ENCODE measurements at regions not wholly inside any gene's neighbourhood (a gene's known extent, or its start where the extent isn't known, plus 50 kb on each side); places are given as distances from the start of the nearest gene placed in this dataset.

- 84 to 96% methylated on average over 8 of the region's 8 CpGs for WGBS, 2 donors
- no peak for DNase-seq
- no peaks in the 10 kb centered on the region for H3K36me3 ChIP-seq
- TF ChIP-seq POLR2A (IDR thresholded peaks at IDR 0.05), result no peak
- TF ChIP-seq, protein P1, sequence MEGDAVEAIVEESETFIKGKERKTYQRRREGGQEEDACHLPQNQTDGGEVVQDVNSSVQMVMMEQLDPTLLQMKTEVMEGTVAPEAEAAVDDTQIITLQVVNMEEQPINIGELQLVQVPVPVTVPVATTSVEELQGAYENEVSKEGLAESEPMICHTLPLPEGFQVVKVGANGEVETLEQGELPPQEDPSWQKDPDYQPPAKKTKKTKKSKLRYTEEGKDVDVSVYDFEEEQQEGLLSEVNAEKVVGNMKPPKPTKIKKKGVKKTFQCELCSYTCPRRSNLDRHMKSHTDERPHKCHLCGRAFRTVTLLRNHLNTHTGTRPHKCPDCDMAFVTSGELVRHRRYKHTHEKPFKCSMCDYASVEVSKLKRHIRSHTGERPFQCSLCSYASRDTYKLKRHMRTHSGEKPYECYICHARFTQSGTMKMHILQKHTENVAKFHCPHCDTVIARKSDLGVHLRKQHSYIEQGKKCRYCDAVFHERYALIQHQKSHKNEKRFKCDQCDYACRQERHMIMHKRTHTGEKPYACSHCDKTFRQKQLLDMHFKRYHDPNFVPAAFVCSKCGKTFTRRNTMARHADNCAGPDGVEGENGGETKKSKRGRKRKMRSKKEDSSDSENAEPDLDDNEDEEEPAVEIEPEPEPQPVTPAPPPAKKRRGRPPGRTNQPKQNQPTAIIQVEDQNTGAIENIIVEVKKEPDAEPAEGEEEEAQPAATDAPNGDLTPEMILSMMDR (IDR thresholded peaks at IDR 0.05), result no peak
- H3K4me3 ChIP-seq, result no peak overlapping the region
- intact Hi-C loops (cut with DNase I), result no loop called here
- H3K27me3 ChIP-seq, result no peaks in the 10 kb centered on the region
- no peaks in the 10 kb centered on the region for H3K4me1 ChIP-seq
- no peak overlapping the region for H3K27ac ChIP-seq
- no peaks in the 10 kb centered on the region for H3K9me3 ChIP-seq
Measured at GRCh38 chr9:31028137-31028536, 1356.3 kb upstream of the ACO1 start.

GRCh38 chr9:31030741-31031202, 1353.7 kb upstream of the ACO1 start:
- WGBS, 2 donors, result 10 to 12% methylated on average over 6 of the region's 6 CpGs
- Histone ChIP-seq H3K9me3 (no peaks in the 10 kb centered on the region), H3K4me3 (peak overlapping the region in 1 of 4 donors; percentile 2), H3K36me3 (no peaks in the 10 kb centered on the region), H3K27ac (no peak overlapping the region), H3K4me1 (no peaks in the 10 kb centered on the region), H3K27me3 (no peaks in the 10 kb centered on the region)
- TF ChIP-seq POLR2A (IDR thresholded peaks at IDR 0.05), result no peak
- TF ChIP-seq, protein P1 (IDR thresholded peaks at IDR 0.05), result no peak
- intact Hi-C loops (cut with DNase I), result no loop called here
- DNase-seq, result no peak

DNA sequence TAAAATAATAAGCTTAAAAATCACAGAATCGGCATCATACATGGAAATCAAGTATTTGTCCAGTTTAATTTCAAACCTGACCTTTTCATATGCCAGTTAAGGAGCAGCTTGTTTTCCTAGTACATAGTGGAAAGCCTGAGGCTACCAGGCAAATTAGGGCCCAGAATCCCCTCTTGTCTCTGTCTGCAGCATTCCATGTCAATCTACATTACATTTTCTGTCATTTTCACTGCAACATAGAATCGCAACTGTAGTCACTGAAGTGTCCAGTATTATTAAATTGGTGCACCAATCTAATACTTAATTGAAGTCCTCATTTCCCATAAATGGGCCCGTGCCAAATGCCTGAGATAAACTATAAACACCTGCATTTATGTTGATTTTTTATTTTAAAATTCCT, 1352.2 kb upstream of the ACO1 start:
- H3K4me3 ChIP-seq, result no peak overlapping the region
- no peaks in the 10 kb centered on the region for H3K9me3 ChIP-seq
- no peaks in the 10 kb centered on the region for H3K36me3 ChIP-seq
- no peaks in the 10 kb centered on the region for H3K4me1 ChIP-seq
- H3K27ac ChIP-seq, result no peak overlapping the region
- no peak for DNase-seq
- intact Hi-C loops (cut with DNase I), result no loop called here
- H3K27me3 ChIP-seq, result no peaks in the 10 kb centered on the region
- WGBS, 2 donors, result 68 to 78% methylated on average over 3 of the region's 3 CpGs
- TF ChIP-seq, protein P1 (IDR thresholded peaks at IDR 0.05), result no peak
- TF ChIP-seq POLR2A (IDR thresholded peaks at IDR 0.05), result no peak

- H3K27me3 ChIP-seq, result no peaks in the 10 kb centered on the region
Measured at GRCh38 chr9:31034311-31034710, 1350.1 kb upstream of the ACO1 start.

GRCh38 chr9:31040564-31040963, 1343.9 kb upstream of the ACO1 start:
- Histone ChIP-seq H3K4me3 (no peak overlapping the region), H3K27me3 (no peaks in the 10 kb centered on the region), H3K9me3 (no peaks in the 10 kb centered on the region), H3K27ac (no peak overlapping the region), H3K36me3 (no peaks in the 10 kb centered on the region), H3K4me1 (no peaks in the 10 kb centered on the region)
- DNase-seq, result no peak
- TF ChIP-seq, protein P1 (IDR thresholded peaks at IDR 0.05), result no peak
- TF ChIP-seq POLR2A (IDR thresholded peaks at IDR 0.05), result no peak
- 71 to 92% methylated on average over 4 of the region's 4 CpGs for WGBS, 2 donors
- intact Hi-C loops (cut with DNase I), result no loop called here

More at GRCh38 chr9:31034311-31034710, 1350.1 kb upstream of the ACO1 start:
- no peak for DNase-seq
- no peaks in the 10 kb centered on the region for H3K9me3 ChIP-seq
- no peak for TF ChIP-seq POLR2A (IDR thresholded peaks at IDR 0.05)
- TF ChIP-seq, protein P1 (IDR thresholded peaks at IDR 0.05), result no peak
- H3K4me3 ChIP-seq, result no peak overlapping the region
- no peak overlapping the region for H3K27ac ChIP-seq
- intact Hi-C loops (cut with DNase I), result no loop called here
- 46 to 56% methylated on average over 4 of the region's 4 CpGs for WGBS, 2 donors
- H3K4me1 ChIP-seq, result no peaks in the 10 kb centered on the region
- H3K36me3 ChIP-seq, result no peaks in the 10 kb centered on the region
